ENCODE measurements at regions not wholly inside any gene's neighbourhood (a gene's known extent, or its start where the extent isn't known, plus 50 kb on each side); places are given as distances from the start of the nearest gene placed in this dataset.
"Not testable (repeated sequence)": the region's sequence is repeated elsewhere in the genome, so short reads cannot be mapped to it uniquely, and the experiment has no call there.

- H3K27me3 ChIP-seq (replicated peaks; ENCODE audit: control insufficient read depth, insufficient read depth, low read length, poor library complexity, severe bottlenecking): no peaks in the 10 kb centered on the region
- no peaks in the 10 kb centered on the region for H3K4me1 ChIP-seq (ENCODE audit: control insufficient read depth, insufficient read depth, low read length, poor library complexity, severe bottlenecking)
- no peaks in the 10 kb centered on the region for H3K36me3 ChIP-seq (ENCODE audit: control insufficient read depth, insufficient read depth, low read length)
- no peak for DNase-seq
- H3K27ac ChIP-seq (ENCODE audit: insufficient read depth, low read length, poor library complexity, severe bottlenecking): no peak overlapping the region
- no peaks in the 10 kb centered on the region for H3K9me3 ChIP-seq (ENCODE audit: control insufficient read depth, low read length)
- H3K4me3 ChIP-seq (ENCODE audit: insufficient read depth, low read depth, low read length, poor library complexity, severe bottlenecking): no peak overlapping the region
Observed at GRCh38 chr11:86171627-86172026, 72.9 kb upstream of the EED start.

GRCh38 chr11:86167499-86168164 is 76.9 kb upstream of the EED start:
- H3K4me3 ChIP-seq (ENCODE audit: insufficient read depth, low read depth, low read length, poor library complexity, severe bottlenecking): no peak overlapping the region
- no peaks in the 10 kb centered on the region for H3K36me3 ChIP-seq (ENCODE audit: control insufficient read depth, insufficient read depth, low read length)
- no peaks in the 10 kb centered on the region for H3K4me1 ChIP-seq (ENCODE audit: control insufficient read depth, insufficient read depth, low read length, poor library complexity, severe bottlenecking)
- no peak for DNase-seq
- H3K27me3 ChIP-seq (replicated peaks; ENCODE audit: control insufficient read depth, insufficient read depth, low read length, poor library complexity, severe bottlenecking): no peaks in the 10 kb centered on the region
- no peak overlapping the region for H3K27ac ChIP-seq (ENCODE audit: insufficient read depth, low read length, poor library complexity, severe bottlenecking)
- H3K9me3 ChIP-seq (ENCODE audit: control insufficient read depth, low read length): no peaks in the 10 kb centered on the region

DNA sequence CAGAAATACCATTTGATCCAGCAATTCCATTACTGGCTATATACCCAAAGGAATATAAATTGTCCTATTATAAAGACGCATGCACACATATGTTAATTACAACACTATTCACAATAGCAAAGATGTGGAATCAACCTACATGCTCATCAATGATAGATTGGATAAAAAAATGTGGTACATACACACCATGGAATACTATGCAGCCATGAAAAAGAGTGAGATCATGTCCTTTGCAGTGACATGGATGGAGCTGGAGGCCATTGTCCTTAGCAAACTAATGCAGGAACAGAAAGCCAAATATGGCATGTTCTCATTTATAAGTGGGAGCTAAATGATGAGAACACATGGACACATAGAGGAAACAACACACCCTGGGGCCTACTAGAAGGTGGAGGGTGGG is 78.3 kb upstream of the EED start:
- not testable (repeated sequence) for H3K4me1 ChIP-seq (ENCODE audit: control insufficient read depth, insufficient read depth, low read length, poor library complexity, severe bottlenecking); H3K27me3 ChIP-seq (replicated peaks; ENCODE audit: control insufficient read depth, insufficient read depth, low read length, poor library complexity, severe bottlenecking); H3K4me3 ChIP-seq (ENCODE audit: insufficient read depth, low read depth, low read length, poor library complexity, severe bottlenecking); DNase-seq; H3K27ac ChIP-seq (ENCODE audit: insufficient read depth, low read length, poor library complexity, severe bottlenecking); H3K36me3 ChIP-seq (ENCODE audit: control insufficient read depth, insufficient read depth, low read length); H3K9me3 ChIP-seq (ENCODE audit: control insufficient read depth, low read length)

- no peak overlapping the region for H3K27ac ChIP-seq (ENCODE audit: insufficient read depth, low read length, poor library complexity, severe bottlenecking)
- H3K36me3 ChIP-seq (ENCODE audit: control insufficient read depth, insufficient read depth, low read length): no peaks in the 10 kb centered on the region
- H3K4me3 ChIP-seq (ENCODE audit: insufficient read depth, low read depth, low read length, poor library complexity, severe bottlenecking): no peak overlapping the region
- H3K9me3 ChIP-seq (ENCODE audit: control insufficient read depth, low read length): no peaks in the 10 kb centered on the region
- no peak for DNase-seq
- no peaks in the 10 kb centered on the region for H3K27me3 ChIP-seq (replicated peaks; ENCODE audit: control insufficient read depth, insufficient read depth, low read length, poor library complexity, severe bottlenecking)
- H3K4me1 ChIP-seq (ENCODE audit: control insufficient read depth, insufficient read depth, low read length, poor library complexity, severe bottlenecking): no peaks in the 10 kb centered on the region
Observed at GRCh38 chr11:86164106-86164505, 80.4 kb upstream of the EED start.

DNA sequence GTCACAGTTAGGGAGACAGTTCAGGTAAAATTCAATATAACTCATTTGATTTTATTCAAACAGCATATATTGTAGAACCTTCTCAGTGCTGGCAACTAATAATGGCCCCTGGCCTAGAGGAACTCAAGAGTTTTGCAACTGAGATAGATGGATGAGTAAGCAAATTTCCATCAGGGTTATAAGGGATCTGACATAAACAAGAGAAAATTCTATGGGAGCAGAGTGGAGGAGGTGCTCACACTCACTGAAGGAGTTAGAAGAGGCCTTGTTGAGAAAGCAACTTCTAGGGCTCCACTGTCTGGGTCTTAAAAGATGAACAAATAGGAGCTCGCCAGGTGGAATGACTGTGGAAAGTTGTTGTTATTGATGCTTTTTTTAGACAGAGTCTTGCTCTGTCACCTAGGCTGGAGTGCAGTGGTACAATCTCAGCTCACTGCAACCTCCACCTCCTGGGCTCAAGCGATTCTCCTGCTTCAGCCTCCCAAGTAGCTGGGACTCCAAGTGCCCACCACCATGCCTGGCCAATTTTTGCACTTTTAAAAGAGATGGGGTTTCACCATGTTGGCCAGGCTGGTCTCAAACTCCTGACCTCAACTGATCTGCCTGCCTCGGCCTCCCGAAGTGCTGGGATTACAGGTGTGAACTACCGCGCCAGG is 81.2 kb upstream of the EED start:
- DNase-seq; H3K27ac ChIP-seq (ENCODE audit: insufficient read depth, low read length, poor library complexity, severe bottlenecking); H3K27me3 ChIP-seq (replicated peaks; ENCODE audit: control insufficient read depth, insufficient read depth, low read length, poor library complexity, severe bottlenecking); H3K4me1 ChIP-seq (ENCODE audit: control insufficient read depth, insufficient read depth, low read length, poor library complexity, severe bottlenecking); H3K4me3 ChIP-seq (ENCODE audit: insufficient read depth, low read depth, low read length, poor library complexity, severe bottlenecking); H3K36me3 ChIP-seq (ENCODE audit: control insufficient read depth, insufficient read depth, low read length); H3K9me3 ChIP-seq (ENCODE audit: control insufficient read depth, low read length): not testable (repeated sequence)

DNA sequence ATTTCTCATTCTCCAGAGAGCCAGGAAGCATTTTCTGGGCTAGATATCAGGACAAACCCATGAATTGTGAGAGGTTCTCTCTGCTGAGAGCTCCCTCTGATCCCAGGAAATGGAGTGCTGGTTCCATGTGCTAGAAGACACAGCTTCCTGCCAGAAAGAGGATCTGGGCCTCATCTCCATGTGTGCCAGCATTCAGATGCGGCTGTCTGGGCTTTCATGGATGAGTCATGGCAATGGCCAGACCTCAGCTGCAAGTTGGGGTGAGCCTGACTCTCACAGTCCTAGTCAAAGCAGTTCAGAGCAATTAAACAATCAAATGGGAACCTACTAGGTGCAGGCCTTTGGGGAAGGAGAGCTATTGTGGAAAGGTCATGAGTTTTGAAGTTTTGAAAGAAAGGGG is 82.3 kb upstream of the EED start:
- no peaks in the 10 kb centered on the region for H3K9me3 ChIP-seq (ENCODE audit: control insufficient read depth, low read length)
- H3K36me3 ChIP-seq (ENCODE audit: control insufficient read depth, insufficient read depth, low read length): no peaks in the 10 kb centered on the region
- no peaks in the 10 kb centered on the region for H3K4me1 ChIP-seq (ENCODE audit: control insufficient read depth, insufficient read depth, low read length, poor library complexity, severe bottlenecking)
- H3K27me3 ChIP-seq (replicated peaks; ENCODE audit: control insufficient read depth, insufficient read depth, low read length, poor library complexity, severe bottlenecking): no peaks in the 10 kb centered on the region
- DNase-seq: no peak
- no peak overlapping the region for H3K4me3 ChIP-seq (ENCODE audit: insufficient read depth, low read depth, low read length, poor library complexity, severe bottlenecking)
- no peak overlapping the region for H3K27ac ChIP-seq (ENCODE audit: insufficient read depth, low read length, poor library complexity, severe bottlenecking)

DNA sequence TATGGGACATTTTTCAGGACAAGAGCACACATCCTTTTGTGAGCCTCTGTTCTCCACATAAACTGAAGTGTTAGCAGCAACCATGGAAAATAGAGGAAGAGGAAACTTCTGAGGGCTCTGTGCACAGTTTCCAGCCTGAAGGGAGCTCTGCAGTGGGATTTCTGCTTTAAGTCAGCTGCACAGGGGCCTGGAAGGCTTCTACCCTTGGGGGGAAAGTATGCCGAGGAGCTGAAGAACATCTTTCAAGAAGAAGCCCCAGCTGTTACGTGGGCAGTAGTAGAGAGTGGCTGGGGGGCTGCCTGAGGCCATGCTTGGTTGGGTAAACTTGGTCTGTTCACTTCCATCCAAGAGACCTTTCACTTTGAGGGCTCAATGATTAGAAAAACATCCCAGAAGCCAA is 82.7 kb upstream of the EED start:
- Histone ChIP-seq H3K9me3 (ENCODE audit: control insufficient read depth, low read length) (no peaks in the 10 kb centered on the region), H3K4me3 (ENCODE audit: insufficient read depth, low read depth, low read length, poor library complexity, severe bottlenecking) (no peak overlapping the region), H3K36me3 (ENCODE audit: control insufficient read depth, insufficient read depth, low read length) (no peaks in the 10 kb centered on the region), H3K27me3 (replicated peaks; ENCODE audit: control insufficient read depth, insufficient read depth, low read length, poor library complexity, severe bottlenecking) (no peaks in the 10 kb centered on the region), H3K27ac (ENCODE audit: insufficient read depth, low read length, poor library complexity, severe bottlenecking) (no peak overlapping the region), H3K4me1 (ENCODE audit: control insufficient read depth, insufficient read depth, low read length, poor library complexity, severe bottlenecking) (no peaks in the 10 kb centered on the region)
- no peak for DNase-seq

DNA sequence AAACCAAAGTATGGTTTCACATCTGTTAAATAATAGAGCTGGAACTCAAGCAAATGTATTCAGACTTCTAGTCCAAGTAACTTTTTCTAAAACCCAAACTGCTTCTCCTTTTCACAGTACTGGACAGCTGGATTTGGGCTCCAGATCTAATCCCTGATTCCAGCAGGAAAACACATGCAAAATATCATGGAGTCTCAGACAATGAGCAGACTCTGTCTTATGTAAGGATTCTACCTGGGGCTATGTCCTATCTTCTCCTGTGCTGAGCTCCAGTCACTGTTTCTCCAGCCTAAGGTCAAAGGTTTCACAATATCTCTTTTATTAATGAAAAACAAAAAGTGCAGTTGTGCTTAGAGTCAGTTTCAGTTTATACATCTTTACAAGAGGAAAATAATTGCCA is 83.2 kb upstream of the EED start:
- Histone ChIP-seq H3K36me3 (ENCODE audit: control insufficient read depth, insufficient read depth, low read length) (no peaks in the 10 kb centered on the region), H3K9me3 (ENCODE audit: control insufficient read depth, low read length) (no peaks in the 10 kb centered on the region), H3K4me3 (ENCODE audit: insufficient read depth, low read depth, low read length, poor library complexity, severe bottlenecking) (no peak overlapping the region), H3K4me1 (ENCODE audit: control insufficient read depth, insufficient read depth, low read length, poor library complexity, severe bottlenecking) (no peaks in the 10 kb centered on the region), H3K27me3 (replicated peaks; ENCODE audit: control insufficient read depth, insufficient read depth, low read length, poor library complexity, severe bottlenecking) (no peaks in the 10 kb centered on the region), H3K27ac (ENCODE audit: insufficient read depth, low read length, poor library complexity, severe bottlenecking) (no peak overlapping the region)
- DNase-seq: no peak

- no peaks in the 10 kb centered on the region for H3K9me3 ChIP-seq (ENCODE audit: control insufficient read depth, low read length)
- no peaks in the 10 kb centered on the region for H3K36me3 ChIP-seq (ENCODE audit: control insufficient read depth, insufficient read depth, low read length)
- no peak overlapping the region for H3K27ac ChIP-seq (ENCODE audit: insufficient read depth, low read length, poor library complexity, severe bottlenecking)
- no peak for DNase-seq
- no peak overlapping the region for H3K4me3 ChIP-seq (ENCODE audit: insufficient read depth, low read depth, low read length, poor library complexity, severe bottlenecking)
- H3K4me1 ChIP-seq (ENCODE audit: control insufficient read depth, insufficient read depth, low read length, poor library complexity, severe bottlenecking): no peaks in the 10 kb centered on the region
- H3K27me3 ChIP-seq (replicated peaks; ENCODE audit: control insufficient read depth, insufficient read depth, low read length, poor library complexity, severe bottlenecking): no peaks in the 10 kb centered on the region
Observed at GRCh38 chr11:86160541-86161149, 83.9 kb upstream of the EED start.

- Histone ChIP-seq H3K4me1 (ENCODE audit: control insufficient read depth, insufficient read depth, low read length, poor library complexity, severe bottlenecking) (no peaks in the 10 kb centered on the region), H3K27ac (ENCODE audit: insufficient read depth, low read length, poor library complexity, severe bottlenecking) (no peak overlapping the region), H3K9me3 (ENCODE audit: control insufficient read depth, low read length) (no peaks in the 10 kb centered on the region), H3K4me3 (ENCODE audit: insufficient read depth, low read depth, low read length, poor library complexity, severe bottlenecking) (no peak overlapping the region), H3K36me3 (ENCODE audit: control insufficient read depth, insufficient read depth, low read length) (no peaks in the 10 kb centered on the region), H3K27me3 (replicated peaks; ENCODE audit: control insufficient read depth, insufficient read depth, low read length, poor library complexity, severe bottlenecking) (no peaks in the 10 kb centered on the region)
- no peak for DNase-seq
Observed at GRCh38 chr11:86159581-86159891, 85.0 kb upstream of the EED start.
